ENCODE measurements at regions not wholly inside any gene's neighbourhood (a gene's known extent, or its start where the extent isn't known, plus 50 kb on each side); places are given as distances from the start of the nearest gene placed in this dataset.

DNA sequence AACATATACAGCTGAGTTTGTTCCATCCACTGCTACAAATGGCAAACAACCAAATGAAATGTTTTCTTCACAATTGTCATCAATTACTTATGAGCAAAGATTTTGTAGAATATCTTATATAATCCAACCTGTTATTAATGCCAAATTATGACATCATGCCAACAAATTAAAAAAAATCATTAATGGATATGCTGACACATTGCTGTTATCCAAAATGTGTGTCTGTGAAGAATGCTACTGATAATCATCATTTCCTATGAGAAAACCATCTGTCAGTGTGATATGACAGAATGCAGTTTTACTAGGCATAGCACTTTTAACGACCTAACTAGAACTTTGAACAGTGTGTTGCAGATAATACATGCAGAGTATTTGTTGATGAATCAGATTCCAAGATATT is 556.5 kb upstream of the KCNMB2 start:
- TF ChIP-seq EP300 (IDR thresholded peaks at IDR 0.05; ENCODE audit: low read depth in 2 of 2, low read length in 2 of 2), result no peak
- no peak for TF ChIP-seq EP300 (CRISPR knock-in tag; IDR thresholded peaks at IDR 0.05; ENCODE audit: borderline replicate concordance)
- no peak for TF ChIP-seq ZBTB7A (CRISPR knock-in tag; IDR thresholded peaks at IDR 0.05)
